ENCODE measurements at regions not wholly inside any gene's neighbourhood (a gene's known extent, or its start where the extent isn't known, plus 50 kb on each side); places are given as distances from the start of the nearest gene placed in this dataset.

- no peak for DNase-seq (ENCODE audit: extremely low spot score, unreplicated experiment)
- H3K4me3 Mint-ChIP-seq (ENCODE audit: unreplicated experiment) = no peak overlapping the region
- no peaks in the 10 kb centered on the region for H3K36me3 Mint-ChIP-seq (ENCODE audit: unreplicated experiment)
- H3K4me1 Mint-ChIP-seq (ENCODE audit: unreplicated experiment) = no peaks in the 10 kb centered on the region
- no peak overlapping the region for H3K27ac Mint-ChIP-seq (ENCODE audit: unreplicated experiment)
- H3K9me3 Mint-ChIP-seq (ENCODE audit: unreplicated experiment) = peaks cover 11% of the 10 kb centered on the region
- TF ChIP-seq, protein P1, sequence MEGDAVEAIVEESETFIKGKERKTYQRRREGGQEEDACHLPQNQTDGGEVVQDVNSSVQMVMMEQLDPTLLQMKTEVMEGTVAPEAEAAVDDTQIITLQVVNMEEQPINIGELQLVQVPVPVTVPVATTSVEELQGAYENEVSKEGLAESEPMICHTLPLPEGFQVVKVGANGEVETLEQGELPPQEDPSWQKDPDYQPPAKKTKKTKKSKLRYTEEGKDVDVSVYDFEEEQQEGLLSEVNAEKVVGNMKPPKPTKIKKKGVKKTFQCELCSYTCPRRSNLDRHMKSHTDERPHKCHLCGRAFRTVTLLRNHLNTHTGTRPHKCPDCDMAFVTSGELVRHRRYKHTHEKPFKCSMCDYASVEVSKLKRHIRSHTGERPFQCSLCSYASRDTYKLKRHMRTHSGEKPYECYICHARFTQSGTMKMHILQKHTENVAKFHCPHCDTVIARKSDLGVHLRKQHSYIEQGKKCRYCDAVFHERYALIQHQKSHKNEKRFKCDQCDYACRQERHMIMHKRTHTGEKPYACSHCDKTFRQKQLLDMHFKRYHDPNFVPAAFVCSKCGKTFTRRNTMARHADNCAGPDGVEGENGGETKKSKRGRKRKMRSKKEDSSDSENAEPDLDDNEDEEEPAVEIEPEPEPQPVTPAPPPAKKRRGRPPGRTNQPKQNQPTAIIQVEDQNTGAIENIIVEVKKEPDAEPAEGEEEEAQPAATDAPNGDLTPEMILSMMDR (IDR thresholded peaks at IDR 0.05) = no peak
- H3K27me3 Mint-ChIP-seq (ENCODE audit: unreplicated experiment) = peaks cover 2% of the 10 kb centered on the region
Measured at GRCh38 chr11:116442238-116442752, 330.5 kb downstream of the BUD13 start.

GRCh38 chr11:116439361-116439677 is 333.5 kb downstream of the BUD13 start:
- Mint-ChIP-seq H3K4me3 (ENCODE audit: unreplicated experiment) (no peak overlapping the region), H3K4me1 (ENCODE audit: unreplicated experiment) (no peaks in the 10 kb centered on the region), H3K9me3 (ENCODE audit: unreplicated experiment) (peaks cover 11% of the 10 kb centered on the region), H3K27me3 (ENCODE audit: unreplicated experiment) (no peaks in the 10 kb centered on the region), H3K36me3 (ENCODE audit: unreplicated experiment) (no peaks in the 10 kb centered on the region), H3K27ac (ENCODE audit: unreplicated experiment) (no peak overlapping the region)
- TF ChIP-seq, protein P1 (IDR thresholded peaks at IDR 0.05) = no peak
- no peak for DNase-seq (ENCODE audit: extremely low spot score, unreplicated experiment)

DNA sequence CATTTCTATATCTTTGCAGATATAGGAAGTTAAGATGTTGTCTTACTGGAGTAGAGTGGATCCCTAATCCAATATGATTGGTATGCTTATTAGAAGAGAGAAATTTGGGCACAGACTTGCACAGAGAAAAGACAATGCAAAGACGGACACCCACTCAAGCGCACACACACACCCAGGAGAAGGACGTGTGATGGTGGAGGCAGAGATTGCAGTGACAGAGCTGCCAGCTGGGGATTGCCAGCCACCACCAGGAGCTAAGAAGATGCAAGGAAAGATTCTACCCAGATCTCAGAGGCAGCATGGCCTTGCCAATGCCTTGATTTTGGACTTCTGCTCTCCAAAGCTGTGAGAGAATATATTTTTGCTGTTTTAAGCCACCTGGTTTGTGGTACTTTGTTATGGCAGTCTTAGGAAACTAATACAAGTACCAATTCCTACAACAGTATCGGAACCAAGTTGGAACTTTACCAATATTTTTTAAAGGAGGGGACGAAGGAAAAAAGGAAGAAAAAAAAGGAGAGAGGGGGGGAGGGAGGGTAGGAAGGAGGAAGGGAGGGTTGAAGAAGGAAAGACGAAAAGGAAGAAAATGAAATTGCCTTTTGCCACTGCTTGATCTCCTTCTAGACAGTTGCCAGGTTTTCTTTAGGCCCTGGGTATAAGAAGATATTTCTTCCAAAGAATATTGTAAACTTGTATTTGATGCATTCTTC is 334.0 kb downstream of the BUD13 start:
- H3K27ac Mint-ChIP-seq (ENCODE audit: unreplicated experiment) = no peak overlapping the region
- no peaks in the 10 kb centered on the region for H3K36me3 Mint-ChIP-seq (ENCODE audit: unreplicated experiment)
- H3K4me1 Mint-ChIP-seq (ENCODE audit: unreplicated experiment) = no peaks in the 10 kb centered on the region
- TF ChIP-seq, protein P1 (IDR thresholded peaks at IDR 0.05) = no peak
- no peaks in the 10 kb centered on the region for H3K27me3 Mint-ChIP-seq (ENCODE audit: unreplicated experiment)
- no peak for DNase-seq (ENCODE audit: extremely low spot score, unreplicated experiment)
- peaks cover 11% of the 10 kb centered on the region for H3K9me3 Mint-ChIP-seq (ENCODE audit: unreplicated experiment)
- no peak overlapping the region for H3K4me3 Mint-ChIP-seq (ENCODE audit: unreplicated experiment)

DNA sequence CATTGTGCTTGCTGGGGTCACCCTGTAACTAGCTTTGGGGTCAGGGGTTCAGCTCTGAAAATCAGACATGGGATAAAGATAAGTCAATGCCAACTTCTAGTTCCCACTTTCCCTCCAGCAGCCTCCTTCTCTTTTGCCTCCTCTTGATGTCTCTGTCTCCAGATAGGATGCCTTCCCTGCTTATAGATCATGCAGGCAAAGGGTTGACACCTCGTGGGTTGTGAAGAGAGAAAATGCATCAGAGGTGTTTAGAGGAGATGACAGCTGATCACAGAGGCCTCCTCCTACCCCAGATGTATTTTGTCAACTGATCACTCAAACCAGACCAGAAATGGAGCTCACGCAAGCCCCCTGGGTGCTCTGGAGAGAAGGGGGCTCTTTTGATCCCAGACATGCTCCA is 337.8 kb downstream of the BUD13 start:
- Mint-ChIP-seq H3K9me3 (ENCODE audit: unreplicated experiment) (no peaks in the 10 kb centered on the region), H3K4me1 (ENCODE audit: unreplicated experiment) (no peaks in the 10 kb centered on the region), H3K4me3 (ENCODE audit: unreplicated experiment) (no peak overlapping the region), H3K27ac (ENCODE audit: unreplicated experiment) (no peak overlapping the region), H3K36me3 (ENCODE audit: unreplicated experiment) (no peaks in the 10 kb centered on the region), H3K27me3 (ENCODE audit: unreplicated experiment) (no peaks in the 10 kb centered on the region)
- TF ChIP-seq, protein P1 (IDR thresholded peaks at IDR 0.05) = no peak
- no peak for DNase-seq (ENCODE audit: extremely low spot score, unreplicated experiment)

DNA sequence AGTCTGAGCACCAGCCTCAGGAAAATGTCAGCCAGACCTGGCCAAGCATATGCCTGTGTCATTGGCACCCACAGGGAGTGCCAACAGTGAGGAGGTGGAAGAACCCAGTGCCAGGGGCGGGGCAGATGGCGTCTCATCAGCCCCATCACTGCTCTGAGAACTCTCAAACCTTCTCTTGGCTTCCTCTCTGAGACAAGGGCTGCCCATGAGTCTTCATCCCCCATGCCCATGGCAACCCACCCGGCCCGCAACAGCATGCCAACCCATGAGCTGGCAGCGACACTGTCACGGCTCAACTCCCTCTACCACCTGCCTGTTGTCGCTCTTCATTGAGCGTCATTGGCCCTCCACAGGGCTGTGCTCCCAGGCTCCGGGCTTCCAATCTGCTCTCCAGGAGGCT is 340.5 kb downstream of the BUD13 start:
- H3K27ac Mint-ChIP-seq (ENCODE audit: unreplicated experiment) = no peak overlapping the region
- H3K4me1 Mint-ChIP-seq (ENCODE audit: unreplicated experiment) = no peaks in the 10 kb centered on the region
- H3K27me3 Mint-ChIP-seq (ENCODE audit: unreplicated experiment) = no peaks in the 10 kb centered on the region
- TF ChIP-seq, protein P1 (IDR thresholded peaks at IDR 0.05) = no peak
- no peak overlapping the region for H3K4me3 Mint-ChIP-seq (ENCODE audit: unreplicated experiment)
- no peaks in the 10 kb centered on the region for H3K9me3 Mint-ChIP-seq (ENCODE audit: unreplicated experiment)
- DNase-seq (ENCODE audit: extremely low spot score, unreplicated experiment) = no peak
- H3K36me3 Mint-ChIP-seq (ENCODE audit: unreplicated experiment) = no peaks in the 10 kb centered on the region
